ENCODE measurements at regions not wholly inside any gene's neighbourhood (a gene's known extent, or its start where the extent isn't known, plus 50 kb on each side); places are given as distances from the start of the nearest gene placed in this dataset.

DNA sequence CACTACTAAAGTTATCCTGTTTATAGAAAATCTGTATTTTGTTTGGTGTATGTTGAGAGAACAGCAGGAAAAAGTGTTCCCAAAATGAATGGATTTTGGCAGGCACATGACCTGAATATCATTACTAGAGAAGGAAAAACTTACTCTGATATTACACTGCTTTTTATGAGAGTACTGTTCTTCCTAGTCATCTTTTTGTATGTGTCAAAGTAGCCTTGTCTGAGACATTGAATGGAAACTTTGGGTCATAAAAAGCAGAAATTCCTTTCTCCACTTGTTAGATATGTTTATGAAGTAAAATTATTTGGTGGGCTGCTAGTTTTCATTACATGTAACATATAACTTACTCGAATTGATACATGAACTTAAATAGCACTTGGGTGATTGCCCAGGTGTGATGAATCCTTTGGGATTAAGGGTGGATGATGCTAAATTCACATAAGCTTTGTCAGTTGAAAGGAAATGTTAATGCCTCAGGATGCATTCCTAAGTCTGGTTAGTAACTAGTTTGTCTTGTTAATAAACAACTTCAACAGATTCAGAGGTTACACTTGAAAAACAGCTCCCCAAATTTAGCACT is 206.7 kb downstream of the CENPW start:
- TF ChIP-seq, protein P1, sequence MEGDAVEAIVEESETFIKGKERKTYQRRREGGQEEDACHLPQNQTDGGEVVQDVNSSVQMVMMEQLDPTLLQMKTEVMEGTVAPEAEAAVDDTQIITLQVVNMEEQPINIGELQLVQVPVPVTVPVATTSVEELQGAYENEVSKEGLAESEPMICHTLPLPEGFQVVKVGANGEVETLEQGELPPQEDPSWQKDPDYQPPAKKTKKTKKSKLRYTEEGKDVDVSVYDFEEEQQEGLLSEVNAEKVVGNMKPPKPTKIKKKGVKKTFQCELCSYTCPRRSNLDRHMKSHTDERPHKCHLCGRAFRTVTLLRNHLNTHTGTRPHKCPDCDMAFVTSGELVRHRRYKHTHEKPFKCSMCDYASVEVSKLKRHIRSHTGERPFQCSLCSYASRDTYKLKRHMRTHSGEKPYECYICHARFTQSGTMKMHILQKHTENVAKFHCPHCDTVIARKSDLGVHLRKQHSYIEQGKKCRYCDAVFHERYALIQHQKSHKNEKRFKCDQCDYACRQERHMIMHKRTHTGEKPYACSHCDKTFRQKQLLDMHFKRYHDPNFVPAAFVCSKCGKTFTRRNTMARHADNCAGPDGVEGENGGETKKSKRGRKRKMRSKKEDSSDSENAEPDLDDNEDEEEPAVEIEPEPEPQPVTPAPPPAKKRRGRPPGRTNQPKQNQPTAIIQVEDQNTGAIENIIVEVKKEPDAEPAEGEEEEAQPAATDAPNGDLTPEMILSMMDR (IDR thresholded peaks at IDR 0.05; ENCODE audit: low read length) = no peak
- TF ChIP-seq EZH2phosphoT487 (IDR thresholded peaks at IDR 0.05; ENCODE audit: low read length) = no peak
